ENCODE measurements at regions not wholly inside any gene's neighbourhood (a gene's known extent, or its start where the extent isn't known, plus 50 kb on each side); places are given as distances from the start of the nearest gene placed in this dataset.

GRCh38 chr1:4964634-4965345, 310.4 kb downstream of the AJAP1 start:
- TF ChIP-seq CTCF (IDR thresholded peaks at IDR 0.05), result no peak
- TF ChIP-seq POLR2A (IDR thresholded peaks at IDR 0.05), result no peak

Data from right lobe of liver (tissue), 4 donors.